ENCODE measurements at regions not wholly inside any gene's neighbourhood (a gene's known extent, or its start where the extent isn't known, plus 50 kb on each side); places are given as distances from the start of the nearest gene placed in this dataset.

- TF ChIP-seq CTCF (conservative IDR thresholded peaks at IDR 0.05): no peak
- TF ChIP-seq ZFX (IDR thresholded peaks at IDR 0.05): no peak
Measured at GRCh38 chr6:133623065-133623464, 265.8 kb upstream of the TCF21 start.
